Astrocyte (in vitro differentiated cells and primary cell): ENCODE measurements at regions not wholly inside any gene's neighbourhood (a gene's known extent, or its start where the extent isn't known, plus 50 kb on each side); places are given as distances from the start of the nearest gene placed in this dataset.

Experiments
- DNase-seq: peaks from one replicate; pipeline ENCODE4 v3.0.0-alpha.2; 2010; ENCODE audit warnings: low read depth
- FAIRE-seq: peaks from 2 replicates; lab custom pipeline; 2011; peaks lifted over from hg19 to GRCh38; lab: Jason Lieb, UNC
- H2AFZ ChIP-seq: 2 replicates; pipeline ENCODE4 v1.6.0; 2012; ENCODE audit warnings: low read depth, low read length, inconsistent platforms
- H3K27ac ChIP-seq: 2 replicates; pipeline ENCODE4 v1.5.1; 2011; ENCODE audit warnings: low read depth, low read length, inconsistent platforms
- H3K27me3 ChIP-seq: 2 replicates; pipeline ENCODE4 v1.6.0; 2011; ENCODE audit warnings: low read length, inconsistent platforms; ENCODE audit not compliant: insufficient read depth
- H3K36me3 ChIP-seq: 2 replicates; pipeline ENCODE4 v1.5.1; 2011; ENCODE audit warnings: low read length, inconsistent platforms; ENCODE audit not compliant: insufficient read depth
- H3K4me1 ChIP-seq: 2 replicates; pipeline ENCODE4 v1.5.1; 2011; ENCODE audit warnings: low read length, inconsistent platforms; ENCODE audit not compliant: insufficient read depth
- H3K4me2 ChIP-seq: 2 replicates; pipeline ENCODE4 v1.6.0; 2012; ENCODE audit warnings: low read length, inconsistent platforms
- H3K4me3 ChIP-seq: 2 replicates; pipeline ENCODE4 v1.5.1; 2011; ENCODE audit warnings: low read depth, mild to moderate bottlenecking, low read length, inconsistent platforms; ENCODE audit not compliant: insufficient read depth
- H3K79me2 ChIP-seq: 2 replicates; pipeline ENCODE4 v1.6.0; 2012; ENCODE audit warnings: mild to moderate bottlenecking, low read length, inconsistent platforms; ENCODE audit not compliant: insufficient read depth
- H3K9ac ChIP-seq: 2 replicates; pipeline ENCODE4 v1.6.0; 2012; ENCODE audit warnings: mild to moderate bottlenecking, low read length, inconsistent platforms
- H3K9me3 ChIP-seq: 2 replicates; pipeline ENCODE4 v1.5.1; 2012; ENCODE audit warnings: low read depth, mild to moderate bottlenecking, low read length, inconsistent platforms; ENCODE audit not compliant: insufficient read depth
- H4K20me1 ChIP-seq: 2 replicates; pipeline ENCODE4 v1.6.0; 2012; ENCODE audit warnings: low read length, inconsistent platforms; ENCODE audit not compliant: insufficient read depth
- H3K27ac Mint-ChIP-seq: one replicate; pipeline ENCODE4 v1.8.0; 2021; ENCODE audit warnings: mild to moderate bottlenecking, mixed read lengths; ENCODE audit not compliant: unreplicated experiment
- H3K27me3 Mint-ChIP-seq: one replicate; pipeline ENCODE4 v1.8.0; 2021; ENCODE audit warnings: low read depth, mixed read lengths; ENCODE audit not compliant: unreplicated experiment
- H3K36me3 Mint-ChIP-seq: one replicate; pipeline ENCODE4 v1.8.0; 2021; ENCODE audit warnings: low read depth, mixed read lengths; ENCODE audit not compliant: unreplicated experiment
- H3K4me1 Mint-ChIP-seq: one replicate; pipeline ENCODE4 v1.8.0; 2021; ENCODE audit warnings: low read depth, mixed read lengths; ENCODE audit not compliant: unreplicated experiment
- H3K4me3 Mint-ChIP-seq: one replicate; pipeline ENCODE4 v1.8.0; 2021; ENCODE audit warnings: mild to moderate bottlenecking, moderate library complexity, mixed read lengths; ENCODE audit not compliant: unreplicated experiment
- H3K9me3 Mint-ChIP-seq: one replicate; pipeline ENCODE4 v1.8.0; 2021; ENCODE audit warnings: mild to moderate bottlenecking, mixed read lengths; ENCODE audit not compliant: unreplicated experiment
- CTCF ChIP-seq: IDR thresholded peaks from 2 replicates; pipeline ENCODE4 v1.5.1; 2011; ENCODE audit warnings: low read depth, mild to moderate bottlenecking, inconsistent platforms, low read length, moderate library complexity; ENCODE audit not compliant: insufficient read depth
- EZH2 ChIP-seq: IDR thresholded peaks from 2 replicates; pipeline ENCODE4 v1.6.1; 2012; ENCODE audit warnings: mild to moderate bottlenecking, low read length, inconsistent platforms; ENCODE audit not compliant: insufficient read depth

GRCh38 chr2:8517850-8518498 lies 163.9 kb upstream of the ID2 start:
- H3K4me2 ChIP-seq: no peak overlapping the region
- no peak overlapping the region for H3K27ac ChIP-seq
- no peak overlapping the region for H3K4me3 Mint-ChIP-seq
- H3K4me1 ChIP-seq: no peaks in the 10 kb centered on the region
- no peaks in the 10 kb centered on the region for H4K20me1 ChIP-seq
- H3K36me3 ChIP-seq: no peaks in the 10 kb centered on the region
- peaks cover 4% of the 10 kb centered on the region for H3K36me3 Mint-ChIP-seq
- no peaks in the 10 kb centered on the region for H3K4me1 Mint-ChIP-seq
- H2AFZ ChIP-seq: no peak overlapping the region
- H3K27me3 ChIP-seq: peaks cover 10% of the 10 kb centered on the region
- no peak for FAIRE-seq
- peaks cover 11% of the 10 kb centered on the region for H3K9me3 Mint-ChIP-seq
- H3K27me3 Mint-ChIP-seq: peaks cover 46% of the 10 kb centered on the region
- H3K4me3 ChIP-seq: no peak overlapping the region
- DNase-seq: no peak
- no peaks in the 10 kb centered on the region for H3K9me3 ChIP-seq
- no peak overlapping the region for H3K27ac Mint-ChIP-seq
- H3K9ac ChIP-seq: no peak overlapping the region
- no peaks in the 10 kb centered on the region for H3K79me2 ChIP-seq
- no peak for TF ChIP-seq CTCF
- no peak for TF ChIP-seq EZH2

- Histone ChIP-seq H2AFZ (no peak overlapping the region), H3K4me2 (no peak overlapping the region), H3K79me2 (no peaks in the 10 kb centered on the region), H3K4me3 (no peak overlapping the region), H3K36me3 (no peaks in the 10 kb centered on the region), H3K9me3 (no peaks in the 10 kb centered on the region), H3K4me1 (no peaks in the 10 kb centered on the region), H3K27me3 (peaks cover 10% of the 10 kb centered on the region), H3K27ac (no peak overlapping the region), H3K9ac (no peak overlapping the region), H4K20me1 (no peaks in the 10 kb centered on the region)
- Mint-ChIP-seq H3K27me3 (peaks cover 47% of the 10 kb centered on the region), H3K9me3 (peaks cover 5% of the 10 kb centered on the region), H3K36me3 (peaks cover 3% of the 10 kb centered on the region), H3K27ac (no peak overlapping the region), H3K4me1 (no peaks in the 10 kb centered on the region), H3K4me3 (no peak overlapping the region)
- DNase-seq (no peak), FAIRE-seq (no peak)
- no peak for TF ChIP-seq CTCF
- TF ChIP-seq EZH2: no peak
Observed at GRCh38 chr2:8518979-8519668, 162.7 kb upstream of the ID2 start.
